Fibroblast of pulmonary artery (primary cell): ENCODE measurements at regions not wholly inside any gene's neighbourhood (a gene's known extent, or its start where the extent isn't known, plus 50 kb on each side); places are given as distances from the start of the nearest gene placed in this dataset.

Experiments used
- DNase-seq: peaks from one replicate; pipeline ENCODE4 v3.0.0-alpha.2; 2010; ENCODE audit warnings: low read depth
- H3K4me3 ChIP-seq: replicated peaks from 2 replicates; pipeline ENCODE4 v1.5.1; 2011; ENCODE audit warnings: low read depth, mild to moderate bottlenecking, control low read depth, low read length, moderate library complexity
- CTCF ChIP-seq: IDR thresholded peaks from 2 replicates; pipeline ENCODE4 v1.5.1; 2011; ENCODE audit warnings: mild to moderate bottlenecking, control low read depth, low read length, inconsistent platforms; ENCODE audit errors: missing control alignments

GRCh38 chr6:135109761-135110160 lies 55.1 kb upstream of the HBS1L start:
- H3K4me3 ChIP-seq = no peak overlapping the region
- no peak for DNase-seq
- no peak for TF ChIP-seq CTCF

- no peak for DNase-seq
- H3K4me3 ChIP-seq = no peak overlapping the region
- no peak for TF ChIP-seq CTCF
Measured at GRCh38 chr6:135108692-135109091, 54.1 kb upstream of the HBS1L start.

- TF ChIP-seq CTCF = no peak
- H3K4me3 ChIP-seq = no peak overlapping the region
- DNase-seq = no peak
Measured at GRCh38 chr6:135106611-135107010, 52.0 kb upstream of the HBS1L start.

- H3K4me3 ChIP-seq = no peak overlapping the region
- no peak for TF ChIP-seq CTCF
- DNase-seq = no peak
Measured at GRCh38 chr6:135105710-135106109, 51.1 kb upstream of the HBS1L start.

GRCh38 chr6:135105299-135105698 lies 50.7 kb upstream of the HBS1L start:
- DNase-seq = no peak
- no peak for TF ChIP-seq CTCF
- no peak overlapping the region for H3K4me3 ChIP-seq
